ENCODE measurements at regions not wholly inside any gene's neighbourhood (a gene's known extent, or its start where the extent isn't known, plus 50 kb on each side); places are given as distances from the start of the nearest gene placed in this dataset.

DNA sequence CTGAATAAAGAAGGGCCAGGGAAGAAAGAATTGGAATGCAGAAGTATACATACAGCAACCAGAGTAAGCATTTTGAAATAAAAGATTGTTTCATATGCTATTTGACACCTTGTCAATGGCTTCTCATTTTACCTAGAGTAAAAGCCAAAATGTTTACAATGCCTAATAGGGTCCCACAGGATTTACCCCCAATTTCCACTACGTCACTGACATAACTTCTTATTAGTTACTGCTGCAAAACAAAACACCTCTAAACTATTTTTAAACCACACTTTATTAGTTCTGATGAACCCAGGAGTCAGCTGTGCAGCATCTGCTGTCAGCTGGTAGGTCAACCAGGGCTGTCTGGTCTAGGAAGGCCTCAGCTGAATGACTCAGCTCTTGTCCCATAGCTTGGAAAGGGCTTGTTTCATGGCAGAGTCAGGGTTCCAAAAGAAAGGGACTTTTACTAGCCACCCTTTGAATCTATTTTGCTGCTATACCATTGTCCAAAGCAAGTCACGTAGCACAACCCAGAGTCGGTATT lies 945.1 kb downstream of the EPHA3 start:
- no peaks in the 10 kb centered on the region for H3K36me3 ChIP-seq (ENCODE audit: control insufficient read depth in 4 of 4, insufficient read depth in 3 of 4, low read depth in 1 of 4, low read length in 3 of 4)
- no peak overlapping the region for H3K9ac ChIP-seq (ENCODE audit: low read depth in 1 of 2, low read length in 2 of 2)
- TF ChIP-seq, protein P1, sequence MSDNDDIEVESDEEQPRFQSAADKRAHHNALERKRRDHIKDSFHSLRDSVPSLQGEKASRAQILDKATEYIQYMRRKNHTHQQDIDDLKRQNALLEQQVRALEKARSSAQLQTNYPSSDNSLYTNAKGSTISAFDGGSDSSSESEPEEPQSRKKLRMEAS (IDR thresholded peaks at IDR 0.05), result no peak
- TF ChIP-seq TAF1 (conservative IDR thresholded peaks at IDR 0.05), result no peak
- no peak for DNase-seq (ENCODE audit: low spot score)
- 75% methylated on average over 3 of the region's 3 CpGs for WGBS
- H3K9me3 ChIP-seq (ENCODE audit: control insufficient read depth in 4 of 4, low read length in 3 of 4), result no peaks in the 10 kb centered on the region
- H3K27ac ChIP-seq (ENCODE audit: low read depth in 1 of 2, low read length in 2 of 2), result no peak overlapping the region
- H3K4me3 ChIP-seq (ENCODE audit: low read depth in 1 of 3, low read length in 3 of 3), result no peak overlapping the region
- no peaks in the 10 kb centered on the region for H3K27me3 ChIP-seq (ENCODE audit: control insufficient read depth in 4 of 4, insufficient read depth in 4 of 4, low read length in 3 of 4)
- no peaks in the 10 kb centered on the region for H3K4me1 ChIP-seq (ENCODE audit: control insufficient read depth in 4 of 4, insufficient read depth in 4 of 4, low read length in 3 of 4)

DNA sequence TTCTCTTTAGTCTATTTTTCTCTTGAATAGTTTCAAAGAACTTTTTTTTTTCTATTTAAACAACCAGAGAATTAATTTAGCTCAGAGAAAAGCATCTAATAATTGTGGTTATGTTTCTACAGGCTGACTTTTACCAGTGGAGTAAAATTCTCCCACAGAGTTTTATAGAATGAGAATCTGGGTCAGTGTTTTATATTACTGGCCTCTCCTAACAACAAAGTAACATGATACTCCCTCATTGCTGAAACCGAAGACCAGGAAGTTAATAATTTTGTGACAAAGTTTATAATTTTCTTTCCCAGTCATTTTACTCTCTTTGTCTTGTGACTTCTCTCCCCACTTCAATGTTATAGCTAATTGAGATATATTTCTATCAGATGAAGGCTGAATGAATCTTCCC lies 946.9 kb downstream of the EPHA3 start:
- DNase-seq (ENCODE audit: low spot score), result no peak
- H3K9ac ChIP-seq (ENCODE audit: low read depth in 1 of 2, low read length in 2 of 2), result no peak overlapping the region
- H3K27ac ChIP-seq (ENCODE audit: low read depth in 1 of 2, low read length in 2 of 2), result no peak overlapping the region
- TF ChIP-seq EGR1 (IDR thresholded peaks at IDR 0.05; ENCODE audit: low read depth in 2 of 2) (no peak), HNF4G (IDR thresholded peaks at IDR 0.05) (no peak), GABPA (IDR thresholded peaks at IDR 0.05 in 1 of 2, conservative IDR thresholded peaks at IDR 0.05 in 1 of 2) (no peak), FOXA2 (IDR thresholded peaks at IDR 0.05) (no peak), CTCF (IDR thresholded peaks at IDR 0.05; ENCODE audit: low read depth, low read length, missing input control) (no peak), SP1 (IDR thresholded peaks at IDR 0.05) (no peak), RAD21 (IDR thresholded peaks at IDR 0.05) (no peak), JUND (IDR thresholded peaks at IDR 0.05) (no peak), RXRA (IDR thresholded peaks at IDR 0.05) (no peak), FOXA1 (IDR thresholded peaks at IDR 0.05) (no peak)
- TF ChIP-seq, protein P1 (IDR thresholded peaks at IDR 0.05), result no peak
- TF ChIP-seq, protein P2, sequence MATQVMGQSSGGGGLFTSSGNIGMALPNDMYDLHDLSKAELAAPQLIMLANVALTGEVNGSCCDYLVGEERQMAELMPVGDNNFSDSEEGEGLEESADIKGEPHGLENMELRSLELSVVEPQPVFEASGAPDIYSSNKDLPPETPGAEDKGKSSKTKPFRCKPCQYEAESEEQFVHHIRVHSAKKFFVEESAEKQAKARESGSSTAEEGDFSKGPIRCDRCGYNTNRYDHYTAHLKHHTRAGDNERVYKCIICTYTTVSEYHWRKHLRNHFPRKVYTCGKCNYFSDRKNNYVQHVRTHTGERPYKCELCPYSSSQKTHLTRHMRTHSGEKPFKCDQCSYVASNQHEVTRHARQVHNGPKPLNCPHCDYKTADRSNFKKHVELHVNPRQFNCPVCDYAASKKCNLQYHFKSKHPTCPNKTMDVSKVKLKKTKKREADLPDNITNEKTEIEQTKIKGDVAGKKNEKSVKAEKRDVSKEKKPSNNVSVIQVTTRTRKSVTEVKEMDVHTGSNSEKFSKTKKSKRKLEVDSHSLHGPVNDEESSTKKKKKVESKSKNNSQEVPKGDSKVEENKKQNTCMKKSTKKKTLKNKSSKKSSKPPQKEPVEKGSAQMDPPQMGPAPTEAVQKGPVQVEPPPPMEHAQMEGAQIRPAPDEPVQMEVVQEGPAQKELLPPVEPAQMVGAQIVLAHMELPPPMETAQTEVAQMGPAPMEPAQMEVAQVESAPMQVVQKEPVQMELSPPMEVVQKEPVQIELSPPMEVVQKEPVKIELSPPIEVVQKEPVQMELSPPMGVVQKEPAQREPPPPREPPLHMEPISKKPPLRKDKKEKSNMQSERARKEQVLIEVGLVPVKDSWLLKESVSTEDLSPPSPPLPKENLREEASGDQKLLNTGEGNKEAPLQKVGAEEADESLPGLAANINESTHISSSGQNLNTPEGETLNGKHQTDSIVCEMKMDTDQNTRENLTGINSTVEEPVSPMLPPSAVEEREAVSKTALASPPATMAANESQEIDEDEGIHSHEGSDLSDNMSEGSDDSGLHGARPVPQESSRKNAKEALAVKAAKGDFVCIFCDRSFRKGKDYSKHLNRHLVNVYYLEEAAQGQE (IDR thresholded peaks at IDR 0.05), result no peak
- H3K4me3 ChIP-seq (ENCODE audit: low read depth in 1 of 3, low read length in 3 of 3), result no peak overlapping the region
- H3K36me3 ChIP-seq (ENCODE audit: control insufficient read depth in 4 of 4, insufficient read depth in 3 of 4, low read depth in 1 of 4, low read length in 3 of 4), result no peaks in the 10 kb centered on the region
- no peaks in the 10 kb centered on the region for H3K9me3 ChIP-seq (ENCODE audit: control insufficient read depth in 4 of 4, low read length in 3 of 4)
- no peaks in the 10 kb centered on the region for H3K4me1 ChIP-seq (ENCODE audit: control insufficient read depth in 4 of 4, insufficient read depth in 4 of 4, low read length in 3 of 4)
- whole genome bisulfite sequencing, result 53% methylated on average over 1 of the region's 1 CpG
- H3K27me3 ChIP-seq (ENCODE audit: control insufficient read depth in 4 of 4, insufficient read depth in 4 of 4, low read length in 3 of 4), result no peaks in the 10 kb centered on the region

DNA sequence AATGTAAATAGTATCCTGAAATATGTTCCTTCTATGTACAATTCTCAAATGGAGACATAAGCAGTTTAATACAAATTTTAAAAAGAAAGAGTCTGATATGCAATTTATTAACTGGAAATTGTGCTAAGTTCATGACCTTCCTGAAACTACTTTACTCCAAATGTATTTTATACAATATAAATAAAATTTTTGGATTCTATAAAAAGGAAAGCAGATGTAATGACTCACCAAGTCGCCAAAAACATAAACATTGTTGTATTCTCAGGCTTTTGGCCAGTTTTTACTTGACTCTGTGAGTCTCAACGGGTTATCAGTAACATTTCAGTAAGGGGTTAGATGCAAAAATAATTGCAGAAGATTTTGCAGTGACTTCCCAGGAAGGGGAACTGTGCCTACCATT lies 948.2 kb downstream of the EPHA3 start:
- DNase-seq (ENCODE audit: low spot score), result no peak
- H3K4me3 ChIP-seq (ENCODE audit: low read depth in 1 of 3, low read length in 3 of 3), result no peak overlapping the region
- H3K27ac ChIP-seq (ENCODE audit: low read depth in 1 of 2, low read length in 2 of 2), result no peak overlapping the region
- no peak overlapping the region for H3K9ac ChIP-seq (ENCODE audit: low read depth in 1 of 2, low read length in 2 of 2)
- no peaks in the 10 kb centered on the region for H3K9me3 ChIP-seq (ENCODE audit: control insufficient read depth in 4 of 4, low read length in 3 of 4)
- no peaks in the 10 kb centered on the region for H3K27me3 ChIP-seq (ENCODE audit: control insufficient read depth in 4 of 4, insufficient read depth in 4 of 4, low read length in 3 of 4)
- H3K36me3 ChIP-seq (ENCODE audit: control insufficient read depth in 4 of 4, insufficient read depth in 3 of 4, low read depth in 1 of 4, low read length in 3 of 4), result no peaks in the 10 kb centered on the region
- 39% methylated on average over 2 of the region's 2 CpGs for WGBS
- no peaks in the 10 kb centered on the region for H3K4me1 ChIP-seq (ENCODE audit: control insufficient read depth in 4 of 4, insufficient read depth in 4 of 4, low read length in 3 of 4)
- TF ChIP-seq, protein P3, sequence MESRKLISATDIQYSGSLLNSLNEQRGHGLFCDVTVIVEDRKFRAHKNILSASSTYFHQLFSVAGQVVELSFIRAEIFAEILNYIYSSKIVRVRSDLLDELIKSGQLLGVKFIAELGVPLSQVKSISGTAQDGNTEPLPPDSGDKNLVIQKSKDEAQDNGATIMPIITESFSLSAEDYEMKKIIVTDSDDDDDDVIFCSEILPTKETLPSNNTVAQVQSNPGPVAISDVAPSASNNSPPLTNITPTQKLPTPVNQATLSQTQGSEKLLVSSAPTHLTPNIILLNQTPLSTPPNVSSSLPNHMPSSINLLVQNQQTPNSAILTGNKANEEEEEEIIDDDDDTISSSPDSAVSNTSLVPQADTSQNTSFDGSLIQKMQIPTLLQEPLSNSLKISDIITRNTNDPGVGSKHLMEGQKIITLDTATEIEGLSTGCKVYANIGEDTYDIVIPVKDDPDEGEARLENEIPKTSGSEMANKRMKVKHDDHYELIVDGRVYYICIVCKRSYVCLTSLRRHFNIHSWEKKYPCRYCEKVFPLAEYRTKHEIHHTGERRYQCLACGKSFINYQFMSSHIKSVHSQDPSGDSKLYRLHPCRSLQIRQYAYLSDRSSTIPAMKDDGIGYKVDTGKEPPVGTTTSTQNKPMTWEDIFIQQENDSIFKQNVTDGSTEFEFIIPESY (IDR thresholded peaks at IDR 0.05), result no peak
- no peak for TF ChIP-seq RAD21 (IDR thresholded peaks at IDR 0.05)
- TF ChIP-seq CTCF (IDR thresholded peaks at IDR 0.05; ENCODE audit: low read depth, low read length, missing input control), result no peak
- TF ChIP-seq FOXA2 (IDR thresholded peaks at IDR 0.05), result no peak
- TF ChIP-seq JUND (IDR thresholded peaks at IDR 0.05), result no peak
- TF ChIP-seq, protein P1 (IDR thresholded peaks at IDR 0.05), result no peak
- TF ChIP-seq SP1 (IDR thresholded peaks at IDR 0.05), result no peak
- no peak for TF ChIP-seq HNF4G (IDR thresholded peaks at IDR 0.05)
- TF ChIP-seq GABPA (IDR thresholded peaks at IDR 0.05 in 1 of 2, conservative IDR thresholded peaks at IDR 0.05 in 1 of 2), result no peak
- TF ChIP-seq TAF1 (conservative IDR thresholded peaks at IDR 0.05), result no peak
- no peak for TF ChIP-seq ATF3 (IDR thresholded peaks at IDR 0.05)
